ENCODE measurements at regions not wholly inside any gene's neighbourhood (a gene's known extent, or its start where the extent isn't known, plus 50 kb on each side); places are given as distances from the start of the nearest gene placed in this dataset.

GRCh38 chr17:68812876-68813584, 142.2 kb downstream of the ABCA8 start:
- Histone ChIP-seq H3K9me3 (ENCODE audit: control insufficient read depth, low read depth, low read length) (no peaks in the 10 kb centered on the region), H3K36me3 (ENCODE audit: control insufficient read depth, low read depth, low read length) (no peaks in the 10 kb centered on the region), H3K4me1 (ENCODE audit: control insufficient read depth, low read depth, low read length) (no peaks in the 10 kb centered on the region), H3K27me3 (ENCODE audit: control insufficient read depth, insufficient read depth, low read length) (no peaks in the 10 kb centered on the region), H3K4me3 (ENCODE audit: low read length) (no peak overlapping the region), H3K9ac (ENCODE audit: low read length) (no peak overlapping the region), H3K27ac (ENCODE audit: low read length) (no peak overlapping the region)

GRCh38 chr17:68809148-68809547, 146.0 kb downstream of the ABCA8 start:
- no peak overlapping the region for H3K9ac ChIP-seq (ENCODE audit: low read length)

GRCh38 chr17:68807998-68808772, 147.0 kb downstream of the ABCA8 start:
- no peaks in the 10 kb centered on the region for H3K4me1 ChIP-seq (ENCODE audit: control insufficient read depth, low read depth, low read length)
- no peak overlapping the region for H3K27ac ChIP-seq (ENCODE audit: low read length)
- H3K27me3 ChIP-seq (ENCODE audit: control insufficient read depth, insufficient read depth, low read length), result no peaks in the 10 kb centered on the region
- no peaks in the 10 kb centered on the region for H3K9me3 ChIP-seq (ENCODE audit: control insufficient read depth, low read depth, low read length)
- no peak overlapping the region for H3K4me3 ChIP-seq (ENCODE audit: low read length)
- H3K9ac ChIP-seq (ENCODE audit: low read length), result no peak overlapping the region
- no peaks in the 10 kb centered on the region for H3K36me3 ChIP-seq (ENCODE audit: control insufficient read depth, low read depth, low read length)

More at GRCh38 chr17:68809148-68809547, 146.0 kb downstream of the ABCA8 start:
- no peaks in the 10 kb centered on the region for H3K9me3 ChIP-seq (ENCODE audit: control insufficient read depth, low read depth, low read length)
- no peaks in the 10 kb centered on the region for H3K36me3 ChIP-seq (ENCODE audit: control insufficient read depth, low read depth, low read length)
- H3K27ac ChIP-seq (ENCODE audit: low read length), result no peak overlapping the region
- H3K27me3 ChIP-seq (ENCODE audit: control insufficient read depth, insufficient read depth, low read length), result no peaks in the 10 kb centered on the region
- H3K4me3 ChIP-seq (ENCODE audit: low read length), result no peak overlapping the region
- no peaks in the 10 kb centered on the region for H3K4me1 ChIP-seq (ENCODE audit: control insufficient read depth, low read depth, low read length)

- no peak overlapping the region for H3K27ac ChIP-seq (ENCODE audit: low read length)
- H3K4me1 ChIP-seq (ENCODE audit: control insufficient read depth, low read depth, low read length), result no peaks in the 10 kb centered on the region
- no peak overlapping the region for H3K9ac ChIP-seq (ENCODE audit: low read length)
- no peaks in the 10 kb centered on the region for H3K36me3 ChIP-seq (ENCODE audit: control insufficient read depth, low read depth, low read length)
- H3K27me3 ChIP-seq (ENCODE audit: control insufficient read depth, insufficient read depth, low read length), result no peaks in the 10 kb centered on the region
- H3K9me3 ChIP-seq (ENCODE audit: control insufficient read depth, low read depth, low read length), result no peaks in the 10 kb centered on the region
- no peak overlapping the region for H3K4me3 ChIP-seq (ENCODE audit: low read length)
Measured at GRCh38 chr17:68805609-68806008, 149.6 kb downstream of the ABCA8 start.

- Histone ChIP-seq H3K4me1 (ENCODE audit: control insufficient read depth, low read depth, low read length) (no peaks in the 10 kb centered on the region), H3K27me3 (ENCODE audit: control insufficient read depth, insufficient read depth, low read length) (no peaks in the 10 kb centered on the region), H3K9me3 (ENCODE audit: control insufficient read depth, low read depth, low read length) (no peaks in the 10 kb centered on the region), H3K4me3 (ENCODE audit: low read length) (no peak overlapping the region), H3K36me3 (ENCODE audit: control insufficient read depth, low read depth, low read length) (no peaks in the 10 kb centered on the region), H3K27ac (ENCODE audit: low read length) (no peak overlapping the region), H3K9ac (ENCODE audit: low read length) (no peak overlapping the region)
Measured at GRCh38 chr17:68804777-68805520, 150.2 kb downstream of the ABCA8 start.

- no peaks in the 10 kb centered on the region for H3K36me3 ChIP-seq (ENCODE audit: control insufficient read depth, low read depth, low read length)
- H3K9me3 ChIP-seq (ENCODE audit: control insufficient read depth, low read depth, low read length), result no peaks in the 10 kb centered on the region
- H3K4me1 ChIP-seq (ENCODE audit: control insufficient read depth, low read depth, low read length), result no peaks in the 10 kb centered on the region
- no peaks in the 10 kb centered on the region for H3K27me3 ChIP-seq (ENCODE audit: control insufficient read depth, insufficient read depth, low read length)
- no peak overlapping the region for H3K27ac ChIP-seq (ENCODE audit: low read length)
- H3K4me3 ChIP-seq (ENCODE audit: low read length), result no peak overlapping the region
- H3K9ac ChIP-seq (ENCODE audit: low read length), result no peak overlapping the region
Measured at GRCh38 chr17:68803164-68803929, 151.8 kb downstream of the ABCA8 start.

- Histone ChIP-seq H3K4me1 (ENCODE audit: control insufficient read depth, low read depth, low read length) (no peaks in the 10 kb centered on the region), H3K9ac (ENCODE audit: low read length) (no peak overlapping the region)
Measured at GRCh38 chr17:68801335-68802247, 153.6 kb downstream of the ABCA8 start.

GRCh38 chr17:68800751-68801150, 154.4 kb downstream of the ABCA8 start:
- H3K27ac ChIP-seq (ENCODE audit: low read length), result no peak overlapping the region
- no peaks in the 10 kb centered on the region for H3K9me3 ChIP-seq (ENCODE audit: control insufficient read depth, low read depth, low read length)
- H3K27me3 ChIP-seq (ENCODE audit: control insufficient read depth, insufficient read depth, low read length), result no peaks in the 10 kb centered on the region
- no peaks in the 10 kb centered on the region for H3K4me1 ChIP-seq (ENCODE audit: control insufficient read depth, low read depth, low read length)
- H3K4me3 ChIP-seq (ENCODE audit: low read length), result no peak overlapping the region
- no peaks in the 10 kb centered on the region for H3K36me3 ChIP-seq (ENCODE audit: control insufficient read depth, low read depth, low read length)
- H3K9ac ChIP-seq (ENCODE audit: low read length), result no peak overlapping the region

More at GRCh38 chr17:68801335-68802247, 153.6 kb downstream of the ABCA8 start:
- Histone ChIP-seq H3K27ac (ENCODE audit: low read length) (no peak overlapping the region), H3K4me3 (ENCODE audit: low read length) (no peak overlapping the region), H3K9me3 (ENCODE audit: control insufficient read depth, low read depth, low read length) (no peaks in the 10 kb centered on the region), H3K27me3 (ENCODE audit: control insufficient read depth, insufficient read depth, low read length) (no peaks in the 10 kb centered on the region), H3K36me3 (ENCODE audit: control insufficient read depth, low read depth, low read length) (no peaks in the 10 kb centered on the region)

- peaks cover 8% of the 10 kb centered on the region for H3K4me1 ChIP-seq (ENCODE audit: control insufficient read depth, low read depth, low read length)
- H3K9me3 ChIP-seq (ENCODE audit: control insufficient read depth, low read depth, low read length), result no peaks in the 10 kb centered on the region
- H3K27me3 ChIP-seq (ENCODE audit: control insufficient read depth, insufficient read depth, low read length), result no peaks in the 10 kb centered on the region
- no peaks in the 10 kb centered on the region for H3K36me3 ChIP-seq (ENCODE audit: control insufficient read depth, low read depth, low read length)
- no peak overlapping the region for H3K9ac ChIP-seq (ENCODE audit: low read length)
- H3K27ac ChIP-seq (ENCODE audit: low read length), result no peak overlapping the region
- no peak overlapping the region for H3K4me3 ChIP-seq (ENCODE audit: low read length)
Measured at GRCh38 chr17:68794636-68795434, 160.4 kb downstream of the ABCA8 start.

GRCh38 chr17:68792873-68793272, 162.3 kb downstream of the ABCA8 start:
- Histone ChIP-seq H3K4me1 (ENCODE audit: control insufficient read depth, low read depth, low read length) (peaks cover 8% of the 10 kb centered on the region), H3K27ac (ENCODE audit: low read length) (no peak overlapping the region)

More at GRCh38 chr17:68792873-68793272, 162.3 kb downstream of the ABCA8 start:
- Histone ChIP-seq H3K9ac (ENCODE audit: low read length) (no peak overlapping the region), H3K4me3 (ENCODE audit: low read length) (no peak overlapping the region), H3K36me3 (ENCODE audit: control insufficient read depth, low read depth, low read length) (no peaks in the 10 kb centered on the region), H3K9me3 (ENCODE audit: control insufficient read depth, low read depth, low read length) (no peaks in the 10 kb centered on the region), H3K27me3 (ENCODE audit: control insufficient read depth, insufficient read depth, low read length) (no peaks in the 10 kb centered on the region)
